ENCODE measurements at regions not wholly inside any gene's neighbourhood (a gene's known extent, or its start where the extent isn't known, plus 50 kb on each side); places are given as distances from the start of the nearest gene placed in this dataset.
A peak's percentile ranks its signal among the peaks of the same experiment; 100 is the strongest.

- peak; percentile 10 to 26 for DNase-seq
These were observed 133.0 kb upstream of the GSE1 start for GRCh38 chr16:85479972-85480726.

- no peak for DNase-seq
These were observed 132.4 kb upstream of the GSE1 start for GRCh38 chr16:85480727-85481101.

DNA sequence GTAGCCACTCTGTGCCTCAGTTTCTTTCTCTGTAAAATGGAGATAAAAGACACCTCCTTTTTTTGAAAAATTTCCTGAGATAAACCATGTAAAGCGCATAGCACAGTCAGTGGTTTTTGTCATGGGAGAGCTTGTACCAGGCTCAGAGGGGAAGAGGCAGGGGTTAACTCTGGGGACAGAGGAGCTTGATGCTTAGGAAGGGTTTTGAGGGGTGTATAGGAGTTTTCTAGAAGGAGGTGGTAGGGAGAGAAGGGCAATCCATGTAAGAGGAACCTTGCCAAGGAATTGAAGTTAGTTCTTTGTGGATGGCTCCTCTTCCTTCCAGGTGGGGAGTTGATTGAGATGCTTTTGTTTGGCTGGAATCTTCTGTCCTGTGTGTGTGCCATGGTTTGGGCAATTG lies 131.9 kb upstream of the GSE1 start:
- DNase-seq = no peak

DNA sequence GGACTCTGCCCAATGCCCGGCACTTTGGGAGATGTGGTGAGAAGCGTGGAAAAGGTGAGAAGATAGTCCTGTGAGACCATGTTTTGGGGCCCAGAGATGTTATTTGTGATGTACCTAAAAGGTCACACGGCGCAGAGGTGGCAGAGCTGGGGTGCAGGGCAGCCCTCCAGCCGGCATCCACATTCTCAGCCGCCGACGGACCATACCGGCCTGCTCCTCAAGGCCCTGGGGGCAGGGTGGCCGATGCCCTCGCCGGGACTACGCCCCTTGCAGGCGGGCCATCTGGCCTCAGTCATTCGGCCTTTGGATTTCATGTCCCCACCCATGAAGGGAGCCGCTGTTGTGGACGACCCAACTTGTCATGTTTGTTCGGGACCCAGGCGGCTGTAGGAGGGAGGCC lies 131.4 kb upstream of the GSE1 start:
- DNase-seq = no peak

- DNase-seq = no peak
These were observed 129.7 kb upstream of the GSE1 start for GRCh38 chr16:85483424-85483823.

GRCh38 chr16:85484347-85485300 lies 128.5 kb upstream of the GSE1 start:
- DNase-seq = no peak

DNA sequence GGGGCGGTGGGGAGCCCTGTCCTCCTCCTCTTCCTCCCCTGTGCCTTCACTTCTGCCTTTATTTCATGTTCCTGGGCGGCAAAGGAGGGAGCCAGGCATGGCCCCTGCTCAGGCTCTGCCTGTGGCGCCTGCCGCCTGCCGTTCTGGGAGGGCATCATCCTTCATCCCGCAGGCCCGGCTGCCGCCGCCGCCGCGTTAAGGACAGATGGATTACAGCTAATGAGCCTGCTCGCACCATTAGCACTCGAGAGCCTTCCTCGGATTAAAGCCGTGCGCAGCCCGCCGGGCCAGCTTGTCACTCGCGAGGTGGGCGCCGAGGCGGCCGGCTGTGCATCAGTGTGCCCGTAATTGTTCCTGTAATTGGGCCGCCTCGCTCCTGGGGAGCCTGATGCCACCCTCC lies 127.7 kb upstream of the GSE1 start:
- no peak for DNase-seq

DNA sequence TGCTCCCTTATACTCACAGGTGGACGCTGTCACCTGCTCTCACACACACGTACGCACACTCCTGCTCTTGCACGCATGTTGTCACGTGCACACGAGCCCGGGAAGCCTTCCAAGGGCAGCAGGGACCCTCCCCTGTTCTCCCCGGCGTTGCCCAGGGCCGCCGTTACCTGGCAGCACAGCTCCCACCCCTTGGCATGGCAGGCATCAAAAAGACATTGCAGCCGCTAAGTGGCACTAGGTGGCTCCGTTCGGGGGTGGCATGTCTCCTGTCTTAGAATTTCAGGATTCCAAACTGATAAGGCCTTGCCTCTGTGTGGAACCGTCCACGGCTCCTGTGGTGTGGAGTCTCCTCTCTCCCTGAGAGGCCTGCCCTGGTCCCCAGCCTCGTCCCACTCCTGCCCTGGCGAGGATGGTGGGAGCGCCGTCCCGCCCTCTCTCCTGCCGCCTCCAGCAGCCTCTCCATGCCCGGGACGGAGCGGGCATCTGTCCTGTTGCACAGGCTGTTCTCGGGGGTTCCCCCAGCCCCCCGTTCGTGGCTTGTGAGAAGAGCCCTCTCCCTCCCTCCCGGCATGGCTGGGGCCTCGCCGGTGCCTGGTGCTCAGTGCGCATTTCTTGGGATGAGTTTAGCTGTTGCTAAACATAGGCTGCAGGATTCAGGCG lies 126.7 kb upstream of the GSE1 start:
- no peak for DNase-seq

DNA sequence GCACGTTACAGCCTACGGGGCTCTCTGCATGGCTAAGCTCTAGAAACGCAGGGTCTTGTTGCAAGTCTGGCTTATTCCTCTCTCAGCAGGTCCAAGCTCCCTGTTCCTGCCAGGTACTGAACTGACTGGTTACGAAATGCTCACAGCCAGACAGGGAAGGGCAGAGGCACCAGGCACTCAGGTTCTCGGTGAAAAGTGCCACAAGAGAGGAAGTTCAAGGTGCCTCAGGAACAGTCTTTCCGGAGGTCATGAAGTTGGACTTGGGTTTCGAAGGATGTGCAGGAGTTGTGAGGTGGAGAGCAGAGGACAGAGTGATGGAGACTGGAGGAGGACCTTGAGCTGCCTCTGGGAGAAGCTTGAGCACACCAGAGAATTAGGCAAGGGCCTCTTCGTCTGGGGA lies 124.7 kb upstream of the GSE1 start:
- no peak for DNase-seq

- no peak for DNase-seq
These were observed 122.6 kb upstream of the GSE1 start for GRCh38 chr16:85490407-85491057.

GRCh38 chr16:85491058-85491771 lies 121.9 kb upstream of the GSE1 start:
- DNase-seq = peak; percentile 29 to 51

GRCh38 chr16:85491798-85492294 lies 121.3 kb upstream of the GSE1 start:
- no peak for DNase-seq

- no peak for DNase-seq
These were observed 120.7 kb upstream of the GSE1 start for GRCh38 chr16:85492295-85492864.

GRCh38 chr16:85494315-85494714 lies 118.8 kb upstream of the GSE1 start:
- no peak for DNase-seq

DNA sequence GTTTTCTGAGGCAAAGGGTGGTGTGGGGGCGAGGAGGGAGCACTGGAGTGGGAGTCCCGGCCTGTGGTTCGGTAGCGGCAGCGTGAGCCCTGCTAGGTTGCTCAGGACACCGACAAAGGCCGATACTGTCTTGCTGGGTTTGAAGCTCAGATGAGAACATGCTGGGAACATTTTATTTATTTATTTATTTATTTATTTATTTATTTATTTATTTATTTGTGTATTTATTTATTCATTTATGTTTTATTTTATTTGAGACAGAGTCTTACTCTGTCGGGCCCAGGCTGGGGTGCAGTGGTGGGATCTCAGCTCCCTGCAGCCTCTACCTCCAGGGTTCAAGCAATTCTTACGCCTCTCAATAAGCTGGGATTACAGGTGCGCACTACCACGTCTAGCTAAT lies 117.9 kb upstream of the GSE1 start:
- no peak for DNase-seq

- no peak for DNase-seq
These were observed 117.1 kb upstream of the GSE1 start for GRCh38 chr16:85495823-85496538.

DNA sequence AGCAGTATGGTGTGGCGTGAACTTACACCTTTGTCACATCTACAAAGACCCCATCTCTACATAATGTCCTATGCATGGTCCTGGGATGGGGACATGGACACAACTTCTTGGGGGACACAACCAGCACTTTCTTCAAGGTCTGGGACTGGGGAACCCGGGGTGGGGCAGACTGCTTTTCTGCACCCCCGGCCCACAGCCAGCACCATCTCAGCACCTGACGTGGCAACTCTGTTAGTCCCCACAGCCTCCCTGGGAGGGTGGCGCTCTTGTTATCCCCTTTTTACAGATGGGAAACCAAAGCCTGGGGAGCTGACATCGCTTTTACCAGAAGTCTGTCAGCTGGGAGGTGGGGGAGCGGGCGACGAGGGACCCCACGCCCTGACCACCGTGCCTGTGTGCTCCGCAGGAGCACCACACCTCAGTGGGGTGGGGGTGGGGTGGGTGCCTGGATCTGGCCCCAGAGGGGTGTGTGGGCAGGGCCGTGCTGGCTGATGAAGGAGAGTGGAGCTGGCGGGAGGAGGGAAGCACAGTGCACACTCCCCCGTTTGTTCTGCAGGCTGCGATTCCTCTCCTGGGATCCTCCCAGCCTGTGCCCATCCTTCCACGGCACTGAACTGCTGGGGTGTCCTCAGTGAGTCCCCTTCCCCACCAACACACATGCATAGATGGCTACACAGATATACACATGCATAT lies 115.4 kb upstream of the GSE1 start:
- DNase-seq = no peak

- peak in 1 of 2 donors; percentile 9 for DNase-seq
These were observed 114.5 kb upstream of the GSE1 start for GRCh38 chr16:85498607-85499006.

GRCh38 chr16:85500220-85500619 lies 112.9 kb upstream of the GSE1 start:
- DNase-seq = no peak

DNA sequence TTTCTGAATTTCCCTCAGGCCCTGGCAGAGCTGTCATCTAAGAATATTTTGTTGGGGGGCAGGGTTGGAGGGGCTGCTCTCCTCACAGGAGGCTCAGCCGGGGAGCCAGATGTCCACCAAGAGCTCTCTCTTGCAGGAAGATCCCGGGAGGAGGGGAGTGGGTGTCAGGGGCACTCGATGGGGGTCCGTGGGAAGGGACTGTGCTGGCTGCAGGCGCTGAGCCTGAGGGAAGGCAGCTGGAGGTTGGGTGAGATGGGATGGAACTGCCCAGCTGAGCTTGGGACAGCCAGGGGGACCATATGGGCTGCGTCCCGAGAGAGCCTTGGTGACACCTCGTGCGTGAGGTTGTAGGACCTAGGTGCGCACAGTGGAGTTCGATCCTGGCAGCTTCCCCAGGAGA lies 111.2 kb upstream of the GSE1 start:
- no peak for DNase-seq
